ENCODE measurements at regions not wholly inside any gene's neighbourhood (a gene's known extent, or its start where the extent isn't known, plus 50 kb on each side); places are given as distances from the start of the nearest gene placed in this dataset.

- Histone ChIP-seq H3K27me3 (ENCODE audit: control insufficient read depth in 2 of 2, insufficient read depth in 2 of 2, low read length in 2 of 2) (no peaks in the 10 kb centered on the region), H3K9ac (replicated peaks; ENCODE audit: extremely low read depth, insufficient read depth, low read length) (no peak overlapping the region), H3K9me1 (replicated peaks; ENCODE audit: control insufficient read depth, extremely low read depth, insufficient read depth, low read length) (no peaks in the 10 kb centered on the region), H3K4me3 (replicated peaks in 1 of 3; ENCODE audit: insufficient read depth in 1 of 3, low read depth in 1 of 3, low read length in 3 of 3) (no peak overlapping the region), H3K36me3 (ENCODE audit: control insufficient read depth in 2 of 2, extremely low read depth in 1 of 2, insufficient read depth in 2 of 2, low read length in 2 of 2) (no peaks in the 10 kb centered on the region), H2AFZ (ENCODE audit: low read depth, low read length) (no peak overlapping the region), H4K20me1 (replicated peaks; ENCODE audit: control insufficient read depth, extremely low read depth, insufficient read depth, low read length) (no peaks in the 10 kb centered on the region), H3K79me2 (ENCODE audit: control insufficient read depth, insufficient read depth, low read length) (no peaks in the 10 kb centered on the region), H3K4me1 (ENCODE audit: control insufficient read depth, extremely low read depth, insufficient read depth, low read length) (no peaks in the 10 kb centered on the region), H3K4me2 (ENCODE audit: insufficient read depth, low read length) (no peak overlapping the region), H3K27ac (ENCODE audit: insufficient read depth, low read depth, low read length) (no peak overlapping the region), H3K9me3 (replicated peaks; ENCODE audit: control insufficient read depth, insufficient read depth, low read length) (no peaks in the 10 kb centered on the region)
- intact Hi-C loops (cut with micrococcal nuclease) = no loop called here
- FAIRE-seq (no peak), DNase-seq (ENCODE audit: low read depth, low spot score) (no peak)
- BruUV-seq (replicated peaks) = no TSS peak
- no peak for TF ChIP-seq MYC (IDR thresholded peaks at IDR 0.05; ENCODE audit: low read depth, low read length)
- TF ChIP-seq FOS (IDR thresholded peaks at IDR 0.05; ENCODE audit: borderline replicate concordance, insufficient read depth, low read length) = peak; percentile 6
- POLR2A ChIA-PET = no interaction called here
- CTCF ChIA-PET = interaction anchor here (1.1 kb wide), 1 partner anchor 24 kb away, joined by 3 read pairs; no protein-coding TSS in a partner anchor
- dilution Hi-C loops (cut with MboI; ENCODE audit: extremely low pct_ligation_motif_present, low sequenced_read_pairs) = no loop called here
Observed at GRCh38 chr4:125010796-125011503, 298.4 kb upstream of the ANKRD50 start.

- Histone ChIP-seq H3K79me2 (ENCODE audit: control insufficient read depth, insufficient read depth, low read length) (no peaks in the 10 kb centered on the region), H3K27ac (ENCODE audit: insufficient read depth, low read depth, low read length) (no peak overlapping the region), H3K9ac (replicated peaks; ENCODE audit: extremely low read depth, insufficient read depth, low read length) (no peak overlapping the region), H3K36me3 (ENCODE audit: control insufficient read depth in 2 of 2, extremely low read depth in 1 of 2, insufficient read depth in 2 of 2, low read length in 2 of 2) (no peaks in the 10 kb centered on the region), H2AFZ (ENCODE audit: low read depth, low read length) (no peak overlapping the region), H4K20me1 (replicated peaks; ENCODE audit: control insufficient read depth, extremely low read depth, insufficient read depth, low read length) (no peaks in the 10 kb centered on the region), H3K4me3 (replicated peaks in 1 of 3; ENCODE audit: insufficient read depth in 1 of 3, low read depth in 1 of 3, low read length in 3 of 3) (no peak overlapping the region), H3K9me3 (replicated peaks; ENCODE audit: control insufficient read depth, insufficient read depth, low read length) (no peaks in the 10 kb centered on the region), H3K27me3 (ENCODE audit: control insufficient read depth in 2 of 2, insufficient read depth in 2 of 2, low read length in 2 of 2) (no peaks in the 10 kb centered on the region), H3K4me2 (ENCODE audit: insufficient read depth, low read length) (no peak overlapping the region), H3K9me1 (replicated peaks; ENCODE audit: control insufficient read depth, extremely low read depth, insufficient read depth, low read length) (no peaks in the 10 kb centered on the region), H3K4me1 (ENCODE audit: control insufficient read depth, extremely low read depth, insufficient read depth, low read length) (no peaks in the 10 kb centered on the region)
- POLR2A ChIA-PET = no interaction called here
- no TSS peak for BruUV-seq (replicated peaks)
- TF ChIP-seq POLR2A (IDR thresholded peaks at IDR 0.05; ENCODE audit: low read depth, low read length) (no peak), JUN (IDR thresholded peaks at IDR 0.05; ENCODE audit: borderline replicate concordance, insufficient read depth, insufficient read length, low read depth) (no peak), FOS (IDR thresholded peaks at IDR 0.05; ENCODE audit: borderline replicate concordance, insufficient read depth, low read length) (no peak), POLR2AphosphoS5 (IDR thresholded peaks at IDR 0.05; ENCODE audit: insufficient read depth, low read depth, low read length) (no peak), MYC (IDR thresholded peaks at IDR 0.05; ENCODE audit: low read depth, low read length) (no peak), GATA2 (IDR thresholded peaks at IDR 0.05; ENCODE audit: insufficient read depth, insufficient read length, low read depth, low read length) (no peak), MAX (IDR thresholded peaks at IDR 0.05; ENCODE audit: insufficient read depth, insufficient read length) (no peak), EZH2 (IDR thresholded peaks at IDR 0.05; ENCODE audit: borderline replicate concordance, low read depth, low read length, severe bottlenecking) (no peak), CTCF (IDR thresholded peaks at IDR 0.05; ENCODE audit: extremely low read depth in 1 of 2, insufficient read depth in 1 of 2, low read depth in 1 of 2, low read length in 2 of 2) (no peak)
- CTCF ChIA-PET = no interaction called here
- dilution Hi-C loops (cut with MboI; ENCODE audit: extremely low pct_ligation_motif_present, low sequenced_read_pairs) = no loop called here
- no peak for FAIRE-seq
- intact Hi-C loops (cut with micrococcal nuclease) = no loop called here
- no peak for DNase-seq (ENCODE audit: low read depth, low spot score)
Observed at GRCh38 chr4:125008676-125009075, 296.1 kb upstream of the ANKRD50 start.
